ENCODE measurements at regions not wholly inside any gene's neighbourhood (a gene's known extent, or its start where the extent isn't known, plus 50 kb on each side); places are given as distances from the start of the nearest gene placed in this dataset.
"Not testable (repeated sequence)": the region's sequence is repeated elsewhere in the genome, so short reads cannot be mapped to it uniquely, and the experiment has no call there.

GRCh38 chr2:107102176-107102575 lies 216.2 kb upstream of the ST6GAL2 start:
- POLR2A ChIA-PET = no interaction called here
- H3K36me3 Mint-ChIP-seq = no peaks in the 10 kb centered on the region
- peaks cover 2% of the 10 kb centered on the region for H3K9me3 Mint-ChIP-seq
- intact Hi-C loops (cut with micrococcal nuclease) = no loop called here
- DNase-seq = no peak
- no peaks in the 10 kb centered on the region for H3K27me3 Mint-ChIP-seq
- CTCF ChIA-PET = no interaction called here
- H3K27ac Mint-ChIP-seq = no peak overlapping the region
- H3K4me3 Mint-ChIP-seq = no peak overlapping the region
- no peaks in the 10 kb centered on the region for H3K4me1 Mint-ChIP-seq (ENCODE audit: low read depth)

DNA sequence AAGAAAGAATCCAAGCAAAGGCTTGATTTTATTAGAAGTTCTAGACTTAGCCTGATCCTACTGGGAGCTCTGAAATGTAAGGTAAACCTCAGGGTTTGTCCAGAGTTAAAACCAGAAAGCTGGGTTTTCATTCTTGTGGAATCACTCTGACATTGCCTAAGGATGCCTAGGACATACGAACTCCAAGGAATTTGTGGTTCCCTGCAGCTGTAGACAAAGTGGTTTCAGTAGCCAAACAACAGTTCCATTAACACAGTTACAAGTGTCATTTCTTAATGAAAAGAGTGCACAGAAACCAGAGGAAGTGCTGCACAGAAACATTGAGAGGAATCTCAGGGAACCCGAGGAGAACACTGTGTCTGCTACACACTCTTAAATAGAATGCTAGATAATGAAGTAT lies 221.4 kb upstream of the ST6GAL2 start:
- CTCF ChIA-PET = no interaction called here
- no peak overlapping the region for H3K4me3 Mint-ChIP-seq
- intact Hi-C loops (cut with micrococcal nuclease) = no loop called here
- DNase-seq = no peak
- POLR2A ChIA-PET = no interaction called here
- no peaks in the 10 kb centered on the region for H3K9me3 Mint-ChIP-seq
- H3K36me3 Mint-ChIP-seq = no peaks in the 10 kb centered on the region
- H3K27me3 Mint-ChIP-seq = no peaks in the 10 kb centered on the region
- no peaks in the 10 kb centered on the region for H3K4me1 Mint-ChIP-seq (ENCODE audit: low read depth)
- H3K27ac Mint-ChIP-seq = no peak overlapping the region

GRCh38 chr2:107108556-107108955 lies 222.6 kb upstream of the ST6GAL2 start:
- Mint-ChIP-seq H3K27ac (no peak overlapping the region), H3K4me1 (ENCODE audit: low read depth) (no peaks in the 10 kb centered on the region), H3K27me3 (no peaks in the 10 kb centered on the region), H3K9me3 (no peaks in the 10 kb centered on the region), H3K4me3 (no peak overlapping the region), H3K36me3 (no peaks in the 10 kb centered on the region)
- CTCF ChIA-PET = no interaction called here
- intact Hi-C loops (cut with micrococcal nuclease) = no loop called here
- no peak for DNase-seq
- POLR2A ChIA-PET = no interaction called here

GRCh38 chr2:107111623-107112022 lies 225.7 kb upstream of the ST6GAL2 start:
- POLR2A ChIA-PET = no interaction called here
- intact Hi-C loops (cut with micrococcal nuclease) = no loop called here
- DNase-seq = no peak

DNA sequence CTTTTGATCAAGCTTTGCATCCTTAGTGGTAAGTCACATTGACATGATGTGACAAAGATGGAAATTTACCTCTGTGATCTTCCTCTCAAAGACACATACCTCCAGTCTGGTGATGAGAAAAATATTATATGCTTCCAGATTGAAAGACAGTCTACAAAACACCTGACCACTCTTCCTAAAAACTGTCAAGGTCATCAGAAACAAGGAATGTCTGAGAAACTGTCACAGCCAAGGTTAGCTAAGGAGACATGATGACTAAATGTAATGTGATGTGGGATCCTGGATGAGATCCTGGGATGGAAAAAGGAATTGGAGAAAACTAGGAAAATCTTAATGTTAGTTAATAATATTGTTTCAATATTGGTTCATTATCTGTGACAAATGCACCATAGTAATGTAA lies 226.6 kb upstream of the ST6GAL2 start:
- intact Hi-C loops (cut with micrococcal nuclease) = no loop called here
- Mint-ChIP-seq H3K4me1 (ENCODE audit: low read depth) (no peaks in the 10 kb centered on the region), H3K9me3 (no peaks in the 10 kb centered on the region), H3K27ac (no peak overlapping the region), H3K36me3 (no peaks in the 10 kb centered on the region), H3K27me3 (no peaks in the 10 kb centered on the region), H3K4me3 (no peak overlapping the region)
- no peak for DNase-seq
- POLR2A ChIA-PET = no interaction called here
- CTCF ChIA-PET = no interaction called here

More at GRCh38 chr2:107111623-107112022, 225.7 kb upstream of the ST6GAL2 start:
- CTCF ChIA-PET = no interaction called here
- Mint-ChIP-seq H3K27me3 (no peaks in the 10 kb centered on the region), H3K36me3 (no peaks in the 10 kb centered on the region), H3K4me1 (ENCODE audit: low read depth) (no peaks in the 10 kb centered on the region), H3K4me3 (no peak overlapping the region), H3K27ac (no peak overlapping the region), H3K9me3 (no peaks in the 10 kb centered on the region)

- Mint-ChIP-seq H3K4me1 (ENCODE audit: low read depth) (no peaks in the 10 kb centered on the region), H3K4me3 (no peak overlapping the region), H3K27me3 (no peaks in the 10 kb centered on the region), H3K36me3 (no peaks in the 10 kb centered on the region), H3K27ac (no peak overlapping the region), H3K9me3 (no peaks in the 10 kb centered on the region)
- CTCF ChIA-PET = no interaction called here
- POLR2A ChIA-PET = no interaction called here
- intact Hi-C loops (cut with micrococcal nuclease) = no loop called here
- no peak for DNase-seq
Observed at GRCh38 chr2:107128381-107128780, 242.4 kb upstream of the ST6GAL2 start.

DNA sequence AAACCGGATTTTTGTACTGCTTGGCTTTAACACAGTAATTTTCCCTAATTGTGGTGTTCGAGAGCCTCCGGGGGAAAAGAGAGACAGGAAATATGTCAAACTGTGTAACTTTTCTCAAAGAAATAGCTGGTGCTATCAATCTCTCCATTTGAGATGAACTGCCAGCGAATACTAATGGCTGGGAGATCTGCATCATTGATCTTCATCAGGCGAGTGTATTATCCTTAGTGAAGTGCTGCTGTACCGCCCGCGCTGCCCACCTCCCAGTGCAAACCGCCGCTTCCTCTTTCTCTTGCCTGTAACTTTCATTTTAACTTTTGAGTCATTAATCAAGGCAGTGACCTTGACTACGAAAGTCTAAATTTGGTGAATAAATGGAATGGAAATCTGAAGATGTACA lies 246.1 kb upstream of the ST6GAL2 start:
- Mint-ChIP-seq H3K27me3 (no peaks in the 10 kb centered on the region), H3K4me3 (no peak overlapping the region), H3K27ac (no peak overlapping the region), H3K9me3 (no peaks in the 10 kb centered on the region), H3K36me3 (no peaks in the 10 kb centered on the region), H3K4me1 (ENCODE audit: low read depth) (no peaks in the 10 kb centered on the region)
- intact Hi-C loops (cut with micrococcal nuclease) = no loop called here
- ChIA-PET POLR2A (no interaction called here), CTCF (no interaction called here)
- no peak for DNase-seq

- Mint-ChIP-seq H3K27ac (no peak overlapping the region), H3K36me3 (no peaks in the 10 kb centered on the region), H3K27me3 (no peaks in the 10 kb centered on the region), H3K4me1 (ENCODE audit: low read depth) (no peaks in the 10 kb centered on the region), H3K4me3 (no peak overlapping the region), H3K9me3 (no peaks in the 10 kb centered on the region)
- CTCF ChIA-PET = no interaction called here
- POLR2A ChIA-PET = no interaction called here
- intact Hi-C loops (cut with micrococcal nuclease) = no loop called here
- DNase-seq = no peak
Observed at GRCh38 chr2:107132746-107133145, 246.8 kb upstream of the ST6GAL2 start.

DNA sequence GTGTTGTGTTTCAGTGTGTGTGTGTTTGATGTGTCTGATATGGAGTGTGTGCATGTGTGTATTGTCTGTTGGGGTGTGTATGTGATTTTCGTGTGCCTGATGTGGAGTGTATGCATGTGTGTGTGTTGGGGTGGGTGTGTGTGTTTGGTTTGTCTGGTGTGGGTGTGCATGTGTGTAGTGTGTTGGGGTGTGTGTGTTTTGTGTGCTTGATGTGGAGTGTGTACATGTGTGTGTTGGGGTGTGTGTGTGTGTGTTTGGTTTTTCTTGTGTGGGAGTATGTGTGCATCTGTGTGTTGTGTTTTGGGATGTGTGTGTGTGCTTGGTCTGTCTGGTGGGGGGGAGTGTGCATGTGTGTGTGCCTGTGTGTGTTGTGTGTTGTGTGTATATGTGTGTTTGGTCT lies 247.4 kb upstream of the ST6GAL2 start:
- no peaks in the 10 kb centered on the region for H3K9me3 Mint-ChIP-seq
- no peaks in the 10 kb centered on the region for H3K27me3 Mint-ChIP-seq
- CTCF ChIA-PET = no interaction called here
- H3K4me3 Mint-ChIP-seq = no peak overlapping the region
- POLR2A ChIA-PET = no interaction called here
- intact Hi-C loops (cut with micrococcal nuclease) = no loop called here
- no peaks in the 10 kb centered on the region for H3K4me1 Mint-ChIP-seq (ENCODE audit: low read depth)
- no peaks in the 10 kb centered on the region for H3K36me3 Mint-ChIP-seq
- DNase-seq = no peak
- no peak overlapping the region for H3K27ac Mint-ChIP-seq

DNA sequence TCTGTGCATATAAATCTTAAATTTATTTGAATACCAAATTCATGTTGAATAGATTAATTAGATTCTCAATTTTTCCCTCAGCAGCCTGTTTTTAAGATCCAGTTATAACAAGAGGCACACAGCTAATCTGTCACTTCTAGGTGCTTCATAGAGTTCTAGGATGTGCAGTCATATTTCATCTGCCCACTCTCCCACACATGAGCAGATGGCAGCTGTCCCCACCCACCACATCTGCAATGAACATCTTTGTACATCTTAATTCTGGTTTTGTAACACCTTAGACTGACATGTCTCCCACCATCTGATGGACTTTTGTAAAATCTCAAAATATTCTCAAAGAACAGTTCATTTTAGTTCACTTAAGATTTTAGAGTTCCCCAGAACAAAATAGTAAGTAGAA lies 250.8 kb upstream of the ST6GAL2 start:
- H3K4me3 Mint-ChIP-seq = no peak overlapping the region
- DNase-seq = no peak
- POLR2A ChIA-PET = no interaction called here
- no peaks in the 10 kb centered on the region for H3K27me3 Mint-ChIP-seq
- no peaks in the 10 kb centered on the region for H3K9me3 Mint-ChIP-seq
- H3K36me3 Mint-ChIP-seq = no peaks in the 10 kb centered on the region
- H3K4me1 Mint-ChIP-seq (ENCODE audit: low read depth) = no peaks in the 10 kb centered on the region
- no peak overlapping the region for H3K27ac Mint-ChIP-seq
- CTCF ChIA-PET = no interaction called here
- intact Hi-C loops (cut with micrococcal nuclease) = no loop called here

DNA sequence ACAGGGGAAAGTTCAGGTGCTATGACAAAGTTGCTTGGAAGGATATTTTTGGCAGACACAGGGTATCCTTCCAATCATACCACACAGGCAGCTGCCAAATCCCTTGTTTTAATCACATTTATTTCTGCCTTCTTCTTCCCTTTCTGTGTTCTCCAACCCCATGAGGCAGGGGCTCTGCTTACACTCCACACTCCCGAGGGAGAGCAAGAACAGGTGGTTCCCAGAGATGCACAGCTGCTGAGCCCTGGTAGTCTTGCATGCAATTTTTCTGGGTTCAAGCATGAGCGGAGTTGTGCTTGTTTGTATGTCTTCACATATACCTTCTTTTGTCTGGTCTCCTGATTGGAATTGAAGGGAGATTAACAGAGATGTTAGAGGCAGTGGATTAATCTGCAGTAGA lies 251.7 kb upstream of the ST6GAL2 start:
- Mint-ChIP-seq H3K36me3 (no peaks in the 10 kb centered on the region), H3K27ac (no peak overlapping the region), H3K9me3 (peaks cover 3% of the 10 kb centered on the region), H3K4me1 (ENCODE audit: low read depth) (no peaks in the 10 kb centered on the region), H3K4me3 (no peak overlapping the region), H3K27me3 (no peaks in the 10 kb centered on the region)
- intact Hi-C loops (cut with micrococcal nuclease) = no loop called here
- CTCF ChIA-PET = no interaction called here
- no peak for DNase-seq
- POLR2A ChIA-PET = no interaction called here

- Mint-ChIP-seq H3K4me3 (no peak overlapping the region), H3K27me3 (no peaks in the 10 kb centered on the region), H3K4me1 (ENCODE audit: low read depth) (no peaks in the 10 kb centered on the region), H3K9me3 (peaks cover 6% of the 10 kb centered on the region), H3K36me3 (no peaks in the 10 kb centered on the region), H3K27ac (no peak overlapping the region)
- intact Hi-C loops (cut with micrococcal nuclease) = no loop called here
- POLR2A ChIA-PET = no interaction called here
- CTCF ChIA-PET = no interaction called here
- no peak for DNase-seq
Observed at GRCh38 chr2:107146181-107146580, 260.2 kb upstream of the ST6GAL2 start.

DNA sequence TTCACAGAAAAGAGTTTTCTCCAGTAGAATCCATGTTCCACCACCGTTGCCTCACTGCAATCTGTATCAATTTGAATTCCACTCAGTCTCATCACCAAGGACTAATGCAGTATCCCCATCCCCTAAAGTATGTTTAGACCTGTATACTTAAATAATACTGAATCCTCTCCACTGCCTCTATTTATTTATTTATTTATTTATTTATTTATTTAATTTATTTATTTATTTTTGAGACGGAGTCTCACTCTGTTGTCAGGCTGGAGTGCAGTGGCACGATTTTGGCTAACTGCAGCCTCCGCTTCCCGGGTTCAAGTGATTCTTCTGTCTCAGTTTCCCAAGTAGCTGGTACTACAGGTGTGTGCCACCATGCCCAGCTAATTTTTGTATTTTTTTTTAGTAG lies 260.7 kb upstream of the ST6GAL2 start:
- H3K4me1 Mint-ChIP-seq (ENCODE audit: low read depth); intact Hi-C loops (cut with micrococcal nuclease); H3K36me3 Mint-ChIP-seq; H3K4me3 Mint-ChIP-seq; POLR2A ChIA-PET; H3K27me3 Mint-ChIP-seq; H3K27ac Mint-ChIP-seq; H3K9me3 Mint-ChIP-seq; DNase-seq; CTCF ChIA-PET: not testable (repeated sequence)

DNA sequence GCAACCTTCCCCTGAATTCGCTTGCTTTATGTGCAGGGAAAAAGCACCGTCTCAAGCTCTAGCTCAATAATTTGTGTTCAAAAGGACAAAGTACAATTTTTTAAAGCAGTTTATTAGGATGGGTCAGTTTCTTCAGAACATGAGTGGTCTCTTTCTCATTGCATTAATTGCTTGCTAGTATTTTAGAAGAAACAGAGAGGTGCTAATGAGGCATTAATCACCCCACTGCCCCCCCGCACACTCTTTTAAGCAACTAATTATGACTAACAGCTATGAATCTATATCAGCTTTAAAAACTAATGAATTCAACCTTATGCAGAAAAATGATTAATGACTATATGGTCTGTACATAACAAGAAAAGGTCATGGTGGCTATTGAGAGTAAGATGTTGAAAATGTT lies 262.1 kb upstream of the ST6GAL2 start:
- H3K4me3 Mint-ChIP-seq = no peak overlapping the region
- intact Hi-C loops (cut with micrococcal nuclease) = no loop called here
- H3K4me1 Mint-ChIP-seq (ENCODE audit: low read depth) = no peaks in the 10 kb centered on the region
- peaks cover 2% of the 10 kb centered on the region for H3K9me3 Mint-ChIP-seq
- ChIA-PET CTCF (no interaction called here), POLR2A (no interaction called here)
- no peak for DNase-seq
- H3K27ac Mint-ChIP-seq = no peak overlapping the region
- no peaks in the 10 kb centered on the region for H3K36me3 Mint-ChIP-seq
- no peaks in the 10 kb centered on the region for H3K27me3 Mint-ChIP-seq
